GM23338 (cell line): ENCODE measurements at regions not wholly inside any gene's neighbourhood (a gene's known extent, or its start where the extent isn't known, plus 50 kb on each side); places are given as distances from the start of the nearest gene placed in this dataset.

ENCODE experiments used
- ATAC-seq: fragments of 200-7000 bp; cut with Tn5 transposase; 3 replicates; pipeline ENCODE4 v1.9.1; 2020
- DNase-seq: peaks from one replicate; pipeline ENCODE4 v3.0.0-alpha.2; 2015; ENCODE audit warnings: low spot score
- H2AFZ ChIP-seq: fragments of 200-600 bp; sonication (generic); 2 replicates; pipeline ENCODE4 v1.8.0; 2016; ENCODE audit warnings: antibody characterized with exemption, mild to moderate bottlenecking, moderate library complexity
- H3F3A ChIP-seq: fragments of 200-600 bp; sonication (generic); replicated peaks from 2 replicates; pipeline ENCODE4 v1.8.0; 2017; ENCODE audit warnings: antibody characterized with exemption, mixed run types, low read depth
- H3K27ac ChIP-seq: fragments of 200-600 bp; sonication (generic); 2 replicates; pipeline ENCODE4 v1.6.1; 2016; ENCODE audit warnings: low read depth
- H3K27me3 ChIP-seq: fragments of 200-600 bp; sonication (generic); 2 replicates; pipeline ENCODE4 v1.8.0; 2016; ENCODE audit warnings: mild to moderate bottlenecking, mixed run types, moderate library complexity; ENCODE audit not compliant: insufficient read depth
- H3K36me3 ChIP-seq: fragments of 200-600 bp; sonication (generic); 2 replicates; pipeline ENCODE4 v1.8.0; 2016; ENCODE audit warnings: mild to moderate bottlenecking; ENCODE audit not compliant: insufficient read depth
- H3K4me1 ChIP-seq: fragments of 200-600 bp; sonication (generic); 2 replicates; pipeline ENCODE4 v1.8.0; 2016; ENCODE audit warnings: mild to moderate bottlenecking, moderate library complexity; ENCODE audit not compliant: insufficient read depth
- H3K4me2 ChIP-seq: fragments of 200-600 bp; sonication (generic); 2 replicates; pipeline ENCODE4 v1.7.1; 2017; ENCODE audit warnings: mixed run types
- H3K4me3 ChIP-seq: fragments of 200-600 bp; sonication (generic); 2 replicates; pipeline ENCODE4 v1.6.1; 2016; ENCODE audit warnings: mixed run types
- H3K79me2 ChIP-seq: fragments of 200-600 bp; sonication (generic); replicated peaks from 2 replicates; pipeline ENCODE4 v1.8.0; 2017; ENCODE audit warnings: mild to moderate bottlenecking; ENCODE audit not compliant: insufficient read depth
- H3K9me2 ChIP-seq: fragments of 200-600 bp; sonication (generic); 2 replicates; pipeline ENCODE4 v1.8.0; 2017; ENCODE audit not compliant: insufficient read depth
- H4K20me1 ChIP-seq: fragments of 200-600 bp; sonication (generic); replicated peaks from 2 replicates; pipeline ENCODE4 v1.8.0; 2017; ENCODE audit warnings: mild to moderate bottlenecking; ENCODE audit not compliant: insufficient read depth
- H3K27ac Mint-ChIP-seq: 2 replicates; pipeline ENCODE4 v1.8.0; 2020; ENCODE audit warnings: inconsistent platforms, mild to moderate bottlenecking, moderate library complexity, mixed read lengths
- H3K27me3 Mint-ChIP-seq: 3 replicates; pipeline ENCODE4 v1.8.0; 2022; ENCODE audit warnings: low read depth, mild to moderate bottlenecking, moderate library complexity, mixed read lengths, inconsistent platforms; ENCODE audit not compliant: insufficient read depth, poor library complexity
- H3K36me3 Mint-ChIP-seq: 3 replicates; pipeline ENCODE4 v1.8.0; 2021; ENCODE audit warnings: low read depth, mild to moderate bottlenecking, inconsistent platforms, moderate library complexity, mixed read lengths
- H3K4me1 Mint-ChIP-seq: 3 replicates; pipeline ENCODE4 v1.8.0; 2020; ENCODE audit warnings: mild to moderate bottlenecking, inconsistent platforms, mixed read lengths
- H3K4me3 Mint-ChIP-seq: 3 replicates; pipeline ENCODE4 v1.8.0; 2021; ENCODE audit warnings: moderate library complexity, mild to moderate bottlenecking, inconsistent platforms, mixed read lengths
- H3K9me3 Mint-ChIP-seq: 3 replicates; pipeline ENCODE4 v1.8.0; 2020; ENCODE audit warnings: moderate library complexity, mild to moderate bottlenecking, inconsistent platforms, mixed read lengths
- CREB1 ChIP-seq: fragments of 250-450 bp; sonication (Bioruptor Pico); IDR thresholded peaks from 2 replicates; pipeline ENCODE4 v1.5.0; 2020; ENCODE audit warnings: low read depth, mild to moderate bottlenecking, moderate library complexity
- EZH2phosphoT487 ChIP-seq: fragments of 200-600 bp; sonication (generic); IDR thresholded peaks from one replicate; pipeline ENCODE4 v1.8.1; 2018; ENCODE audit warnings: antibody characterized with exemption; ENCODE audit not compliant: unreplicated experiment
- JUNB ChIP-seq: IDR thresholded peaks from one replicate; pipeline ENCODE4 v1.6.1; 2016; ENCODE audit warnings: antibody characterized with exemption; ENCODE audit not compliant: unreplicated experiment
- NANOG ChIP-seq: IDR thresholded peaks from 2 replicates; pipeline ENCODE4 v1.6.1; 2016; ENCODE audit warnings: antibody characterized with exemption, borderline replicate concordance
- STAT1 ChIP-seq: IDR thresholded peaks from one replicate; pipeline ENCODE4 v1.6.1; 2016; ENCODE audit warnings: antibody characterized with exemption; ENCODE audit not compliant: unreplicated experiment
- ZNF462 ChIP-seq: fragments of 250-450 bp; sonication (Bioruptor Pico); IDR thresholded peaks from 2 replicates; pipeline ENCODE4 v1.5.0; 2020; ENCODE audit warnings: mild to moderate bottlenecking, moderate library complexity
- TF ChIP-seq, protein P1 (sequence below): IDR thresholded peaks from 2 replicates; pipeline ENCODE4 v1.6.1; 2016; ENCODE audit warnings: antibody characterized with exemption
- TF ChIP-seq, protein P2 (sequence below), 2 experiments: fragments of 200-600 bp in 1 of 2; sonication (generic) in 1 of 2; conservative IDR thresholded peaks; 2 replicates each; pipeline versions ENCODE4 v1.5.1 to v1.6.1; 2016 to 2017; ENCODE audit warnings: antibody characterized with exemption in 2 of 2, low read depth in 2 of 2, mild to moderate bottlenecking in 2 of 2, moderate library complexity in 1 of 2

DNA sequence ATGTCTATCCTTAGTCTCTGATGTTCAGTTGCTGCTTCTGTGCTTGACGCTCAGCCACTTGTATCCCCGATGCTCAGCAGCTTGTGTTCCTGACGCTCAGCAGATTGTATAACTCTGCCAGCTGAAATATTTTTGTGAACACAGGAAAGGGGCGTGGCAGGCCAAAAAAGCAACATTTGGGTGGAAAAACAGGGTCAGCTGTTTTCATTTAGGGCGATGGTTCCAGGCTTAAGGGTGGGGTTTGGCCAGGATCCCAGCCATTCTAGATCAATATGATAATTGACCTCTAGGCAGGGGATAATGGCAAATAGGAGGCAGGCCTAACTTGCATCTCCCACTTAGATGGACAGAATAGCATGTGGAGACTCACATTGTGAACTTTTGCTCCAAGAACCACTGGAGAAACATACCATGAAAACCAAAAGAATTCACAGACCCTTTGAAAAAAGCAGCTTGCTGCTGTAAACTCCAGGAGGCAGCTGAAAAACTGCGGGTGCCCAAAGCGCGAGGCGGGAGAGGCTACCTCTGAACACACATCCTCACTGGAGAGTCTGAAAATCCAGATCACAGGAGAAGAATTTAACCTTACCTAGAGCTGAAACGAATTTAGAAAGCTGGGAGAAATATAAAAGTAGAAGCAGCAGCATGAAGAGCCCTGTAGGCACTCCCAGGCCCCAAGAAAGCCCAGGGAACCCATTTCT lies 58.3 kb downstream of the ZNF648 start (continued):
- TF ChIP-seq ZNF462 (CRISPR knock-in tag) (no peak), JUNB (no peak), EZH2phosphoT487 (no peak)

DNA sequence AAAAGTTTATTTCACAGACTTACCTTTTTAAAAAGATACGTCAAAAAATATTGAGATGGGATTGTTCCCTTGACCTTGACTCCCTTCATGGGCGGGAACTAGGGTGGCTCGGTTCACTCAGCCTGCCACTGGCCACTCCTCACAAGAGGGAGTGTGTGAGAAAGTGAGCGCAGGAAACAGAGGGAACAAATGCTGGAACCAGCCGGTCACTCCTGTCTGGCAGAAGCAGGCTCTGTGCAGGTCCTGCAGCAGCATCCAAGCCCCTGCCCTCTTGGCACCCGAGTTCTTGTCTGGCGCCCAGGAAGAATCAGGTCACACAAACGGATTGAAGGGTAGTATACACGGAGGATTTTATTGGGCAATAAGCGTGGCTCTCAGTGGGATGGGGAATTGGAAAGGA lies 58.9 kb downstream of the ZNF648 start:
- DNase-seq (no peak), ATAC-seq (peak; percentile 45; the same call in 1 of the 3 replicates)
- Mint-ChIP-seq H3K27ac (no peak overlapping the region), H3K36me3 (peaks cover 6% of the 10 kb centered on the region; the same call in 2 of the 3 replicates), H3K4me1 (peaks cover 17% of the 10 kb centered on the region), H3K4me3 (no peak overlapping the region), H3K27me3 (peaks cover 3% of the 10 kb centered on the region), H3K9me3 (peaks cover 18% of the 10 kb centered on the region; the same call in 2 of the 3 replicates)
- no peaks in the 10 kb centered on the region for H3K36me3 ChIP-seq
- H2AFZ ChIP-seq: peak overlapping the region; percentile 74; the same call in 1 of the 2 replicates
- no peaks in the 10 kb centered on the region for H3F3A ChIP-seq
- no peaks in the 10 kb centered on the region for H3K27me3 ChIP-seq
- H3K9me2 ChIP-seq: peaks cover 10% of the 10 kb centered on the region; the same call in 1 of the 2 replicates
- no peak overlapping the region for H3K4me2 ChIP-seq
- no peaks in the 10 kb centered on the region for H4K20me1 ChIP-seq
- H3K4me1 ChIP-seq: peaks cover 5% of the 10 kb centered on the region; the same call in 1 of the 2 replicates
- H3K4me3 ChIP-seq: no peak overlapping the region
- H3K27ac ChIP-seq: no peak overlapping the region
- no peaks in the 10 kb centered on the region for H3K79me2 ChIP-seq
- TF ChIP-seq, protein P1, sequence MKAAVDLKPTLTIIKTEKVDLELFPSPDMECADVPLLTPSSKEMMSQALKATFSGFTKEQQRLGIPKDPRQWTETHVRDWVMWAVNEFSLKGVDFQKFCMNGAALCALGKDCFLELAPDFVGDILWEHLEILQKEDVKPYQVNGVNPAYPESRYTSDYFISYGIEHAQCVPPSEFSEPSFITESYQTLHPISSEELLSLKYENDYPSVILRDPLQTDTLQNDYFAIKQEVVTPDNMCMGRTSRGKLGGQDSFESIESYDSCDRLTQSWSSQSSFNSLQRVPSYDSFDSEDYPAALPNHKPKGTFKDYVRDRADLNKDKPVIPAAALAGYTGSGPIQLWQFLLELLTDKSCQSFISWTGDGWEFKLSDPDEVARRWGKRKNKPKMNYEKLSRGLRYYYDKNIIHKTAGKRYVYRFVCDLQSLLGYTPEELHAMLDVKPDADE: no peak
- TF ChIP-seq NANOG (no peak), EZH2phosphoT487 (no peak), CREB1 (CRISPR knock-in tag) (no peak), STAT1 (no peak)
- TF ChIP-seq, protein P2, sequence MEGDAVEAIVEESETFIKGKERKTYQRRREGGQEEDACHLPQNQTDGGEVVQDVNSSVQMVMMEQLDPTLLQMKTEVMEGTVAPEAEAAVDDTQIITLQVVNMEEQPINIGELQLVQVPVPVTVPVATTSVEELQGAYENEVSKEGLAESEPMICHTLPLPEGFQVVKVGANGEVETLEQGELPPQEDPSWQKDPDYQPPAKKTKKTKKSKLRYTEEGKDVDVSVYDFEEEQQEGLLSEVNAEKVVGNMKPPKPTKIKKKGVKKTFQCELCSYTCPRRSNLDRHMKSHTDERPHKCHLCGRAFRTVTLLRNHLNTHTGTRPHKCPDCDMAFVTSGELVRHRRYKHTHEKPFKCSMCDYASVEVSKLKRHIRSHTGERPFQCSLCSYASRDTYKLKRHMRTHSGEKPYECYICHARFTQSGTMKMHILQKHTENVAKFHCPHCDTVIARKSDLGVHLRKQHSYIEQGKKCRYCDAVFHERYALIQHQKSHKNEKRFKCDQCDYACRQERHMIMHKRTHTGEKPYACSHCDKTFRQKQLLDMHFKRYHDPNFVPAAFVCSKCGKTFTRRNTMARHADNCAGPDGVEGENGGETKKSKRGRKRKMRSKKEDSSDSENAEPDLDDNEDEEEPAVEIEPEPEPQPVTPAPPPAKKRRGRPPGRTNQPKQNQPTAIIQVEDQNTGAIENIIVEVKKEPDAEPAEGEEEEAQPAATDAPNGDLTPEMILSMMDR (conservative IDR thresholded peaks at IDR 0.05; ENCODE audit: low read depth in 2 of 2): no peak
